ENCODE measurements at regions not wholly inside any gene's neighbourhood (a gene's known extent, or its start where the extent isn't known, plus 50 kb on each side); places are given as distances from the start of the nearest gene placed in this dataset.

- no peak for TF ChIP-seq EZH2 (IDR thresholded peaks at IDR 0.05; ENCODE audit: low read length, missing control alignments)
- no peak for TF ChIP-seq CTCF (conservative IDR thresholded peaks at IDR 0.05 in 1 of 2, IDR thresholded peaks at IDR 0.05 in 1 of 2; ENCODE audit: low read depth in 1 of 2, low read length in 2 of 2)
Measured at GRCh38 chr6:88378639-88379038, 212.5 kb upstream of the CNR1 start.

Measured in fibroblast of lung (primary cell).